ENCODE measurements at regions not wholly inside any gene's neighbourhood (a gene's known extent, or its start where the extent isn't known, plus 50 kb on each side); places are given as distances from the start of the nearest gene placed in this dataset.

DNA sequence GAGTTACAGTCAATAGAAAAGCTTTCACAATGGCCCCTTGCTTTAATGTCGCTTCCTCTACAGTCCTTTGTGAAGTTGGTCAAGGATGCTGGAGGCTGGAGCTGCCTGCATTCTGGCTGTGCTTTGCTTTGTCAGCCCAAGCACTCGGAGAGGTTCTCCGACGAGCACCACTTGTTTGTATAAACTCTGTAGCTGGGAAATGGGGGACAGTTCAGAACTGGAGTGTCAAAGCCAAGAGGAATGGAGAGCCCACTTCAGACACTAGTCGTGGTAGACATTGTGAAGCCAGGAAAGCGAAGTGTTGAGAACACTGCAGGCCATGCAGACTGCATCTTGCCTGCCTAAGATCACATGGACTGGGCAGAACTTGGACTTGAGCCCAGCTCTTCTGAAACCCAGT lies 330.3 kb downstream of the GADD45G start:
- TF ChIP-seq, protein P1, sequence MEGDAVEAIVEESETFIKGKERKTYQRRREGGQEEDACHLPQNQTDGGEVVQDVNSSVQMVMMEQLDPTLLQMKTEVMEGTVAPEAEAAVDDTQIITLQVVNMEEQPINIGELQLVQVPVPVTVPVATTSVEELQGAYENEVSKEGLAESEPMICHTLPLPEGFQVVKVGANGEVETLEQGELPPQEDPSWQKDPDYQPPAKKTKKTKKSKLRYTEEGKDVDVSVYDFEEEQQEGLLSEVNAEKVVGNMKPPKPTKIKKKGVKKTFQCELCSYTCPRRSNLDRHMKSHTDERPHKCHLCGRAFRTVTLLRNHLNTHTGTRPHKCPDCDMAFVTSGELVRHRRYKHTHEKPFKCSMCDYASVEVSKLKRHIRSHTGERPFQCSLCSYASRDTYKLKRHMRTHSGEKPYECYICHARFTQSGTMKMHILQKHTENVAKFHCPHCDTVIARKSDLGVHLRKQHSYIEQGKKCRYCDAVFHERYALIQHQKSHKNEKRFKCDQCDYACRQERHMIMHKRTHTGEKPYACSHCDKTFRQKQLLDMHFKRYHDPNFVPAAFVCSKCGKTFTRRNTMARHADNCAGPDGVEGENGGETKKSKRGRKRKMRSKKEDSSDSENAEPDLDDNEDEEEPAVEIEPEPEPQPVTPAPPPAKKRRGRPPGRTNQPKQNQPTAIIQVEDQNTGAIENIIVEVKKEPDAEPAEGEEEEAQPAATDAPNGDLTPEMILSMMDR (IDR thresholded peaks at IDR 0.05; ENCODE audit: low read length), result no peak
- TF ChIP-seq EZH2 (optimal IDR thresholded peaks at IDR 0.05; ENCODE audit: low read depth, low read length) (no peak), EZH2phosphoT487 (IDR thresholded peaks at IDR 0.05; ENCODE audit: low read length) (no peak)
